ENCODE measurements at regions not wholly inside any gene's neighbourhood (a gene's known extent, or its start where the extent isn't known, plus 50 kb on each side); places are given as distances from the start of the nearest gene placed in this dataset.
"Not testable (repeated sequence)": the region's sequence is repeated elsewhere in the genome, so short reads cannot be mapped to it uniquely, and the experiment has no call there.

DNA sequence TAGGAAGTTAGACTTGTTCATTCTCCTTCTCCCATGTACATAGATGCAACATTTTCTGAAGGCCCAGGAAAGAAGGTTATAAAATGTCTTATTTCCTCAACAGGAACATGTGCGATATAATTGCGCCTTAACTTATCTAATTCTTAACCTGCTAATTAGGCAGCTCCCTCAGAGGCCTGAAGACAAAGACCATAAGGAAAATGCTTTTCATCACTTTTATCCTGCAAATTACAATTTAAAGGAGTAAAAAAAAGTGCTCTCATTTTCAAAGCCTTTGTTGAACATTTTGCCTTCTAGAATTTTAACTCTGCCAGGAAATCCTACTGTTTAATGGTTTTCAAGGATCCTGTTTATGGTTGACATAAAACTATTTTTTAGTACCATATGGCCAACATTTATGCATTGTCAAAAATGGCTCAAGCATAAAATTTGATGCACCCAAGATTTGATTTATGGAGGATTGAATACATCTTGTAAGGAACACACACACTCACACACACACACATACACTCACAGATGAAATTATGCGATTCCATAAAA lies 660.4 kb upstream of the TMEM132C start:
- TF ChIP-seq, protein P1, sequence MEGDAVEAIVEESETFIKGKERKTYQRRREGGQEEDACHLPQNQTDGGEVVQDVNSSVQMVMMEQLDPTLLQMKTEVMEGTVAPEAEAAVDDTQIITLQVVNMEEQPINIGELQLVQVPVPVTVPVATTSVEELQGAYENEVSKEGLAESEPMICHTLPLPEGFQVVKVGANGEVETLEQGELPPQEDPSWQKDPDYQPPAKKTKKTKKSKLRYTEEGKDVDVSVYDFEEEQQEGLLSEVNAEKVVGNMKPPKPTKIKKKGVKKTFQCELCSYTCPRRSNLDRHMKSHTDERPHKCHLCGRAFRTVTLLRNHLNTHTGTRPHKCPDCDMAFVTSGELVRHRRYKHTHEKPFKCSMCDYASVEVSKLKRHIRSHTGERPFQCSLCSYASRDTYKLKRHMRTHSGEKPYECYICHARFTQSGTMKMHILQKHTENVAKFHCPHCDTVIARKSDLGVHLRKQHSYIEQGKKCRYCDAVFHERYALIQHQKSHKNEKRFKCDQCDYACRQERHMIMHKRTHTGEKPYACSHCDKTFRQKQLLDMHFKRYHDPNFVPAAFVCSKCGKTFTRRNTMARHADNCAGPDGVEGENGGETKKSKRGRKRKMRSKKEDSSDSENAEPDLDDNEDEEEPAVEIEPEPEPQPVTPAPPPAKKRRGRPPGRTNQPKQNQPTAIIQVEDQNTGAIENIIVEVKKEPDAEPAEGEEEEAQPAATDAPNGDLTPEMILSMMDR (conservative IDR thresholded peaks at IDR 0.05; ENCODE audit: low read length) = no peak
- DNase-seq (ENCODE audit: low read depth) = no peak
- H3K4me3 ChIP-seq (ENCODE audit: low read length) = no peak overlapping the region

DNA sequence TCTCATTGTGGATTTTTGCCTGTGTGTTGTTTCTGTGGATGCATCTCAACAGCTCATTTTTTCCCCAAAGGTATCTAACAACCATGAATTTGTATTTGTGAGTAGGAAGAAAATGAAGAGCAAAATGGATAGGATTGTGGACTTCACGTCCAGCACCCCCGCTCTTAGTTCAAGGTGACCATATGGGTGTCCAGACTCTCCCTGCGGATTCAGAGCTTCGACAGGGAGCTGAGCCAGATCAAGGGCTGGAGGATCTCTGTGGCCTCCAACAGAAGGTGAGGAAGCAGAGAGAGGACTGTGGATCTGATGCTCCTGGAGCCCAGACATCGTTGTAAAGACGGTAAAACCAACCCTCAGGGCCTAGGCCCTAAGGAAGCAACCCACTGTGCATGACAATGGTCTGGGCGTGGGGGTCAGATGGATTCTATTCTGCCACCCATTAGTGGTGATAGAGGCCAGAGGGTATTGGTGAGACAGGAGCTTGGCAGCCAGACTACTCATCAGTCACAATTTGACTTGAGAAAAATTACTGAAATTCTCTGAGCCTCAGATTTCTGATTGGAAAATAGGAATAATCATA lies 659.7 kb upstream of the TMEM132C start:
- H3K4me3 ChIP-seq (ENCODE audit: low read length) = no peak overlapping the region
- DNase-seq (ENCODE audit: low read depth) = no peak

GRCh38 chr12:127608359-127608758 lies 658.6 kb upstream of the TMEM132C start:
- DNase-seq (ENCODE audit: low read depth); H3K4me3 ChIP-seq (ENCODE audit: low read length): not testable (repeated sequence)

More for the DNA sequence above, 659.7 kb upstream of the TMEM132C start:
- TF ChIP-seq, protein P1 (conservative IDR thresholded peaks at IDR 0.05; ENCODE audit: low read length) = no peak

GRCh38 chr12:127613056-127613455 lies 653.9 kb upstream of the TMEM132C start:
- no peak overlapping the region for H3K4me3 ChIP-seq (ENCODE audit: low read length)
- no peak for DNase-seq (ENCODE audit: low read depth)
- TF ChIP-seq, protein P1 (conservative IDR thresholded peaks at IDR 0.05; ENCODE audit: low read length) = no peak

DNA sequence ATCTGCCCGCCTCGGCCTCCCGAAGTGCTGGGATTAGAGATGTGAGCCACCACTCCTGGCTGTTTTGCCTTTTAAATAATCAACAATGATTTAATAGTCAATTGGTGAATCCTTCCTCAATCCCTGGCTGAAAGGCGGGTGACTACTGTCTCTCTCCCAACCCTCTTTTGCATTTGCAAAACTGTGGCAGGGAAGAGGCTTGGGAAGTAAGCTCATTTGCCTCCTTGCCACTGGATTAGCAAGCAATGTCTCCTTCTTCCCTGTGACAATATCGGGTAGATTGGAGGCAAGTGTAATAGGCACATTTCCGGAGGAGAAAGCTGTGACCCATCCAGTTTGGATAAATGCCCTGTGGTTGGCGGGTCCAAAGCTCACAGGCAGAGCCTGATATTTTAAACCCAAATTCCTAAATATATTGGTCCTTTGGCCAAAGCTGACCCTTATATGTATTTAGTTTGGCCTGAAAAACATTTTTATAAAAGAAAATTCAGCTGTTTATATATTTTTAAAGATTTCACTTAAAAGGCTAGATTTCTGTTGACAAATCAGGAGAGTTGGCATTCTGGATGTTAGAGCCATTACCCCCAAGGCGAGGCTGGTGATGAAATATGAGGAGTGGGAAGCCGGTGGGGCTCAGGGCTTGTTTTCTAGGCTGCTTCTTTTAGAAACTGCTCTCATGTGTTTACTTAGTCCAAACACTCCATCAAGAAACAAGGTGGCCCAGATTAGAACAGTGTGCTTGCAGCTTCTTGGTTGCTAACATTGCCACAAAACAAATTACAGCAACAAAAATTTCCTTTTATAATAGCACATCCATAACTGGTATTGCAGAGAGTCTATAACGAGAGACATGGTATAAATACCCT lies 646.9 kb upstream of the TMEM132C start:
- no peak overlapping the region for H3K4me3 ChIP-seq (ENCODE audit: low read length)
- TF ChIP-seq, protein P1 (conservative IDR thresholded peaks at IDR 0.05; ENCODE audit: low read length) = no peak
- peak; percentile 1 for DNase-seq (ENCODE audit: low read depth)

GRCh38 chr12:127620735-127621355 lies 646.1 kb upstream of the TMEM132C start:
- no peak for DNase-seq (ENCODE audit: low read depth)
- H3K4me3 ChIP-seq (ENCODE audit: low read length) = no peak overlapping the region
- TF ChIP-seq, protein P1 (conservative IDR thresholded peaks at IDR 0.05; ENCODE audit: low read length) = no peak

- TF ChIP-seq, protein P1 (conservative IDR thresholded peaks at IDR 0.05; ENCODE audit: low read length) = no peak
- no peak for DNase-seq (ENCODE audit: low read depth)
- no peak overlapping the region for H3K4me3 ChIP-seq (ENCODE audit: low read length)
Observed at GRCh38 chr12:127621366-127621765, 645.6 kb upstream of the TMEM132C start.

Data from AG10803 (cell line).